HepG2 (cell line): ENCODE measurements at regions not wholly inside any gene's neighbourhood (a gene's known extent, or its start where the extent isn't known, plus 50 kb on each side); places are given as distances from the start of the nearest gene placed in this dataset.

Experiments used
- ATF1 ChIP-seq: IDR thresholded peaks from 2 replicates; pipeline ENCODE4 v1.6.1; 2016; ENCODE audit warnings: mild to moderate bottlenecking, control low read depth
- CREB3 ChIP-seq: sonication (generic); formaldehyde crosslinking; IDR thresholded peaks from 2 replicates; pipeline ENCODE4 v1.5.0; 2020; ENCODE audit warnings: missing genetic modification reagents
- FOXP4 ChIP-seq: sonication (generic); formaldehyde crosslinking; IDR thresholded peaks from 2 replicates; pipeline ENCODE4 v1.4.0; 2020; ENCODE audit warnings: missing genetic modification reagents
- GABPB1 ChIP-seq: IDR thresholded peaks from 2 replicates; pipeline ENCODE4 v1.6.1; 2016; ENCODE audit warnings: mild to moderate bottlenecking, missing genetic modification reagents, moderate library complexity, missing compliant biosample characterization
- HNRNPK ChIP-seq: fragments of 200-400 bp; formaldehyde crosslinking; IDR thresholded peaks from 2 replicates; pipeline ENCODE4 v1.6.1; 2018; ENCODE audit warnings: low read length, low read depth, moderate library complexity, mild to moderate bottlenecking; ENCODE audit not compliant: poor library complexity, severe bottlenecking
- JDP2 ChIP-seq: sonication (generic); formaldehyde crosslinking; IDR thresholded peaks from 2 replicates; pipeline ENCODE4 v1.8.1; 2022; ENCODE audit warnings: missing genetic modification reagents, borderline replicate concordance
- JUND ChIP-seq: sonication (generic); formaldehyde crosslinking; IDR thresholded peaks from 2 replicates; pipeline ENCODE4 v1.8.0; 2022; ENCODE audit warnings: mild to moderate bottlenecking, missing genetic modification reagents
- MAX ChIP-seq: IDR thresholded peaks from 2 replicates; pipeline ENCODE4 v1.6.1; 2012; ENCODE audit warnings: inconsistent platforms
- SMC3 ChIP-seq: IDR thresholded peaks from 2 replicates; pipeline ENCODE4 v1.6.1; 2011; ENCODE audit warnings: low read length, improper control_type of control experiment
- SSRP1 ChIP-seq: IDR thresholded peaks from 2 replicates; pipeline ENCODE4 v1.6.1; 2016; ENCODE audit warnings: control low read depth
- STAG1 ChIP-seq: sonication (generic); formaldehyde crosslinking; IDR thresholded peaks from 2 replicates; pipeline ENCODE4 v1.4.0; 2020; ENCODE audit warnings: missing genetic modification reagents
- ZNF256 ChIP-seq: sonication (generic); formaldehyde crosslinking; conservative IDR thresholded peaks from 2 replicates; pipeline ENCODE4 v1.4.0; 2020; ENCODE audit warnings: missing genetic modification reagents
- ZNF281 ChIP-seq: sonication (generic); formaldehyde crosslinking; IDR thresholded peaks from 2 replicates; pipeline ENCODE4 v1.4.0; 2020; ENCODE audit warnings: missing genetic modification reagents, borderline replicate concordance

DNA sequence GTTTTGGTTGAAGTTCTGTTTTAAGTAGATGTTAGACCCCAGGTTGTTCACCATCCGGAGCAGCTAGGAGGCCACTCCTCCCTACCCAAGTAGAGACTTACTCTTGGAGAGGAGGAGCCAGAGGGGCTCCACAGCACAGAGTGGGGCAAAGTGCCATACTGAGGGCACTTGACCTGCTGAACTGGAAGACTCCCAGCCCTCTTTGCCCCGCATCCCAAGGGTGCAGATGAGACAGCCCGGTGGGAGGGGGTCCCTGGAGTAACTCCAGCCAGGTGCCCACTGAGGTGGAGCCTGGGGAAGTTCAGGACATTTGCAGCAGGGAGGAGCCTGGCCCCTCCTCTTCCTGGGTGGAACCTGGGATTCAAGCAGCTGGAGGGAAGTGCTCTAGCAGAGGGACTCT lies 102.1 kb upstream of the GPR6 start:
- TF ChIP-seq JDP2 (CRISPR knock-in tag) (no peak), ATF1 (CRISPR knock-in tag) (no peak), GABPB1 (no peak), SMC3 (no peak), ZNF256 (no peak), JUND (CRISPR knock-in tag) (no peak), FOXP4 (CRISPR knock-in tag) (no peak), HNRNPK (no peak), MAX (no peak), ZNF281 (no peak), STAG1 (CRISPR knock-in tag) (no peak), SSRP1 (CRISPR knock-in tag) (no peak), CREB3 (CRISPR knock-in tag) (no peak)
